ENCODE measurements at regions not wholly inside any gene's neighbourhood (a gene's known extent, or its start where the extent isn't known, plus 50 kb on each side); places are given as distances from the start of the nearest gene placed in this dataset.
"Not testable (repeated sequence)": the region's sequence is repeated elsewhere in the genome, so short reads cannot be mapped to it uniquely, and the experiment has no call there.

- Histone ChIP-seq H3K9me3 (no peaks in the 10 kb centered on the region), H3K36me3 (no peaks in the 10 kb centered on the region), H3K4me1 (no peaks in the 10 kb centered on the region), H3K27me3 (no peaks in the 10 kb centered on the region), H3K4me3 (no peak overlapping the region), H3K27ac (no peak overlapping the region)
- no peak for ATAC-seq
- intact Hi-C loops (cut with DNase I), result no loop called here
- no peak for DNase-seq
- TF ChIP-seq, protein P1, sequence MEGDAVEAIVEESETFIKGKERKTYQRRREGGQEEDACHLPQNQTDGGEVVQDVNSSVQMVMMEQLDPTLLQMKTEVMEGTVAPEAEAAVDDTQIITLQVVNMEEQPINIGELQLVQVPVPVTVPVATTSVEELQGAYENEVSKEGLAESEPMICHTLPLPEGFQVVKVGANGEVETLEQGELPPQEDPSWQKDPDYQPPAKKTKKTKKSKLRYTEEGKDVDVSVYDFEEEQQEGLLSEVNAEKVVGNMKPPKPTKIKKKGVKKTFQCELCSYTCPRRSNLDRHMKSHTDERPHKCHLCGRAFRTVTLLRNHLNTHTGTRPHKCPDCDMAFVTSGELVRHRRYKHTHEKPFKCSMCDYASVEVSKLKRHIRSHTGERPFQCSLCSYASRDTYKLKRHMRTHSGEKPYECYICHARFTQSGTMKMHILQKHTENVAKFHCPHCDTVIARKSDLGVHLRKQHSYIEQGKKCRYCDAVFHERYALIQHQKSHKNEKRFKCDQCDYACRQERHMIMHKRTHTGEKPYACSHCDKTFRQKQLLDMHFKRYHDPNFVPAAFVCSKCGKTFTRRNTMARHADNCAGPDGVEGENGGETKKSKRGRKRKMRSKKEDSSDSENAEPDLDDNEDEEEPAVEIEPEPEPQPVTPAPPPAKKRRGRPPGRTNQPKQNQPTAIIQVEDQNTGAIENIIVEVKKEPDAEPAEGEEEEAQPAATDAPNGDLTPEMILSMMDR (IDR thresholded peaks at IDR 0.05), result no peak
- TF ChIP-seq POLR2A (IDR thresholded peaks at IDR 0.05), result no peak
- 70% methylated on average over 7 of the region's 7 CpGs for WGBS (ENCODE audit: insufficient coverage, low coverage, low lambda C conversion rate, missing lambda C conversion rate)
Observed at GRCh38 chr4:123676890-123677229, 280.3 kb downstream of the SPRY1 start.

DNA sequence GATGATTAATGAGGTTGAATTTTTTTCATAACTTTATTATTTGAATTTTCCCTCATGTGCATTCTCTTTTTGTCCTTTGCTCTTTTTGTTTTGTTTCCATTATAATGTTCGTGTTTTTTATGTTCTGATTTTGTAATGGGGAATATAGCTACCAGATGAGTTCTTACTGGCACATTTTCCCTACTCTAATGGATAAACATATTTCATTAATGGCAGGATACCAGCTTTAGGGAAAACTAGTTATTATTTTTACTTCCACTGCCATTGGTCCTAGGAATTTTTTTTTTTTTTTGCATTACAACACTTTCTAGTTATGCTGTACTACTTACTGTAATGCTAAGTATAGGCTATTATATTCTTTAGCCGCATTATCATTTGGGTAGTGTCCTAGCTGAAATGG lies 286.3 kb downstream of the SPRY1 start:
- Histone ChIP-seq H3K27ac (no peak overlapping the region), H3K4me1 (no peaks in the 10 kb centered on the region), H3K27me3 (no peaks in the 10 kb centered on the region), H3K4me3 (no peak overlapping the region), H3K36me3 (no peaks in the 10 kb centered on the region), H3K9me3 (no peaks in the 10 kb centered on the region)
- WGBS (ENCODE audit: insufficient coverage, low coverage, low lambda C conversion rate, missing lambda C conversion rate), result 80% methylated on average over 2 of the region's 2 CpGs
- intact Hi-C loops (cut with DNase I), result no loop called here
- TF ChIP-seq POLR2A (IDR thresholded peaks at IDR 0.05), result no peak
- TF ChIP-seq, protein P1 (IDR thresholded peaks at IDR 0.05), result no peak
- DNase-seq (no peak), ATAC-seq (no peak)

DNA sequence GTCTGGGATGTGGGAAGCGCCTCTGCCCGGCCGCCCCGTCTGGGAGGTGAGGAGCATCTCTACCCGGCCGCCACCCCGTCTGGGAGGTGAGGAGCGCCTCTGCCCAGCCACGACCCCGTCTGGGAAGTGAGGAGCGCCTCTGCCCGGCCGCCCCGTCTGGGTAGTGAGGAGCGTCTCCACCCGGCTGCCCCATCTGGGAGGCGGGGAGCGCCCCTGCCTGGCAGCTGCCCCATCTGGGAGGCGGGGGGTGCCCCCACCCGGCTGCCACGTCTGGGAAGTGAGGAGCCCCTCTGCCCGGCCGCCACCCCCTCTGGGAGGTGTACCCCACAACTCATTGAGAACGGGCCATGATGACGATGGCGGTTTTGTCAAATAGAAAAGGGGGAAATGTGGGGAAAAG lies 288.3 kb downstream of the SPRY1 start:
- WGBS (ENCODE audit: insufficient coverage, low coverage, low lambda C conversion rate, missing lambda C conversion rate), result 100% methylated on average over 3 of the region's 26 CpGs
- intact Hi-C loops (cut with DNase I); DNase-seq: not testable (repeated sequence)

DNA sequence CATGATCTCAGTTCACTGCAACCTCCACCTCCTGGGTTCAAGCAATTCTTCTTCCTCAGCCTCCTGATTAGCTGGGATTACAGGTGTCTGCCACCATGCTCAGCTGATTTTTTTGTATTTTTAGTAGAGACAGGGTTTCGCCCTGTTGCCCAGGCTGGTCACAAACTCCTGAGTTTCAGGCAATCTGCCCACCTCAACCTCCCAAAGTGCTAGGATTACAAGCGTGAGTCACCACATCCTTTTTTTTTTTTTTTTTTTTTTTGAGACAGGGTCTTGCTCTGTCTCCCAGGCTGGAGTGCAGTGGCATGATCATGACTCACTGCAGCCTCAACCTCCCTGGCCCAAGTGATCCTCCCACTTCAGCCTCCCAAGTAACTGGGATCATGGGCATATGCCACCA lies 298.9 kb downstream of the SPRY1 start:
- H3K4me1 ChIP-seq; H3K9me3 ChIP-seq; H3K27me3 ChIP-seq; H3K36me3 ChIP-seq; intact Hi-C loops (cut with DNase I); DNase-seq; ATAC-seq; H3K27ac ChIP-seq; H3K4me3 ChIP-seq: not testable (repeated sequence)
- WGBS (ENCODE audit: insufficient coverage, low coverage, low lambda C conversion rate, missing lambda C conversion rate), result 75% methylated on average over 2 of the region's 2 CpGs

More for the DNA sequence above, 288.3 kb downstream of the SPRY1 start:
- H3K9me3 ChIP-seq, H3K4me1 ChIP-seq, ATAC-seq, H3K36me3 ChIP-seq, H3K27ac ChIP-seq, H3K4me3 ChIP-seq, H3K27me3 ChIP-seq: not testable (repeated sequence)

DNA sequence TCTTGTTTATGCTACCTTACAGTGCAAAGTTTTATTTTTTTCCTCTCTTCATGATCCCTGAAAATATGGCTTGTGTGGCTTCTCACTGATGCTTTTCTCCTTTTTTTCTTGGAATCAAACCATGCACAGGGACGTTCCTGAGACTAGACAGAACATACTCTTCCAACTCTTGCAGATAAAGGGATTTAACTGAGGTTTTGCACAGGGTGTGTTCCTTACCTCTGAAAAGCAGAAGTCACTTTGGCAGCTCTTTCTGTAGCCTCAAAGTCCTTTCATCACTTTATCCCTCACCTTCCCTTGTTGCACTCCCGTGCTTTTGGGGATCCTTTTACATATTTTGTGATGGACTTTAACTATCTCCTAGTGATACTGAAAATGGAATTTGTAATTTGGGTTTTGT lies 300.1 kb downstream of the SPRY1 start:
- intact Hi-C loops (cut with DNase I), result no loop called here
- no peak for TF ChIP-seq POLR2A (IDR thresholded peaks at IDR 0.05)
- TF ChIP-seq, protein P1 (IDR thresholded peaks at IDR 0.05), result no peak
- ATAC-seq (no peak), DNase-seq (no peak)
- no peak overlapping the region for H3K4me3 ChIP-seq
- H3K4me1 ChIP-seq, result no peaks in the 10 kb centered on the region
- no peaks in the 10 kb centered on the region for H3K36me3 ChIP-seq
- H3K27me3 ChIP-seq, result no peaks in the 10 kb centered on the region
- no peak overlapping the region for H3K27ac ChIP-seq
- no peaks in the 10 kb centered on the region for H3K9me3 ChIP-seq
- WGBS (ENCODE audit: insufficient coverage, low coverage, low lambda C conversion rate, missing lambda C conversion rate), result 46% methylated on average over 2 of the region's 2 CpGs

GRCh38 chr4:123698556-123698955 lies 302.0 kb downstream of the SPRY1 start:
- Histone ChIP-seq H3K36me3 (no peaks in the 10 kb centered on the region), H3K27ac (no peak overlapping the region), H3K4me3 (no peak overlapping the region), H3K4me1 (no peaks in the 10 kb centered on the region), H3K9me3 (no peaks in the 10 kb centered on the region), H3K27me3 (no peaks in the 10 kb centered on the region)
- intact Hi-C loops (cut with DNase I), result no loop called here
- TF ChIP-seq POLR2A (IDR thresholded peaks at IDR 0.05), result no peak
- TF ChIP-seq, protein P1 (IDR thresholded peaks at IDR 0.05), result no peak
- ATAC-seq (no peak), DNase-seq (no peak)
- WGBS (ENCODE audit: insufficient coverage, low coverage, low lambda C conversion rate, missing lambda C conversion rate), result 74% methylated on average over 4 of the region's 4 CpGs
